Suprapubic skin (tissue), 4 donors: ENCODE measurements at regions not wholly inside any gene's neighbourhood (a gene's known extent, or its start where the extent isn't known, plus 50 kb on each side); places are given as distances from the start of the nearest gene placed in this dataset.

ENCODE experiments used
- DNase-seq, 2 donors: peaks; one replicate each; pipeline ENCODE4 v3.0.0-alpha.2; 2019; ENCODE audit warnings: low spot score in 2 of 2
- H3K27ac ChIP-seq: fragments of 200-600 bp; sonication (generic); one replicate; pipeline ENCODE4 v1.5.1; 2019
- H3K27me3 ChIP-seq: fragments of 200-600 bp; sonication (generic); one replicate; pipeline ENCODE4 v1.5.1; 2019
- H3K36me3 ChIP-seq: fragments of 200-600 bp; sonication (generic); one replicate; pipeline ENCODE4 v1.5.1; 2019
- H3K4me1 ChIP-seq: fragments of 200-600 bp; sonication (generic); one replicate; pipeline ENCODE4 v1.5.1; 2019
- H3K4me3 ChIP-seq: fragments of 200-600 bp; sonication (generic); one replicate; pipeline ENCODE4 v1.5.1; 2019; ENCODE audit warnings: mild to moderate bottlenecking
- H3K9me3 ChIP-seq: fragments of 200-600 bp; sonication (generic); one replicate; pipeline ENCODE4 v1.5.1; 2019
- EP300 ChIP-seq: sonication (generic); formaldehyde crosslinking; IDR thresholded peaks from one replicate; pipeline ENCODE4 v1.6.1; 2017; ENCODE audit warnings: antibody characterized with exemption
- POLR2A ChIP-seq, 2 donors: fragments of 450-650 bp; IDR thresholded peaks; one replicate each; pipeline ENCODE4 v1.6.1; 2017; ENCODE audit warnings: antibody characterized with exemption in 2 of 2, mild to moderate bottlenecking in 2 of 2, moderate library complexity in 2 of 2
- POLR2AphosphoS5 ChIP-seq, 3 donors: sonication (generic); formaldehyde crosslinking; IDR thresholded peaks; one replicate each; pipeline ENCODE4 v1.6.1; 2017; ENCODE audit warnings: antibody characterized with exemption in 3 of 3
- WGBS: methylation state at CpG from one replicate; pipeline ENCODE4 v1.1.5; 2018; 5-methylcytosine and 5-hydroxymethylcytosine counted together
- TF ChIP-seq, protein P1 (sequence below), 2 donors: fragments of 200-600 bp in 1 of 2; fragments of 450-650 bp in 1 of 2; sonication (generic) in 1 of 2; IDR thresholded peaks; one replicate each; pipeline ENCODE4 v1.5.1; 2016 to 2019; ENCODE audit warnings: antibody characterized with exemption in 2 of 2, mild to moderate bottlenecking in 1 of 2, moderate library complexity in 1 of 2

DNA sequence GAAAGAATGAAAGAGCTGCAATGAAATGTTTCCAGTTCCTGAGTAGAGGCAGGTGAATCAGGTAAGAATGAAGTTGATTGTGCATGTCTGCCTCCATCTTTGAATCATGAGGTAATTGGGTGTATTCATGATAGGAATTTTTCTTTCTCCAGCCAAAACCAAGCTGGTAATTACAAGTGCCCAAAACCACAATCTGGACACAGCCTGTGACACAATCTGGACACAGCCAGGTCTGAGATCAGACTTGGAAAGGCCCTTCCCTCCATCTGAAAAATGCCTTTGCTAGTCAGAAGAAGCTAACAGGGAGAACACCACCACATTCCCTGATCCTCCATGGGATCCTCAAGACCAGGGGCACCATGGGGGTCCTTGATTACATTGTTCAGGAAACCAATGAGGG is 338.5 kb upstream of the THBS1 start:
- H3K36me3 ChIP-seq: no peaks in the 10 kb centered on the region
- H3K27ac ChIP-seq: no peak overlapping the region
- H3K4me3 ChIP-seq: no peak overlapping the region
- DNase-seq: no peak
- H3K9me3 ChIP-seq: no peaks in the 10 kb centered on the region
- TF ChIP-seq POLR2A (IDR thresholded peaks at IDR 0.05) (no peak), EP300 (no peak), POLR2AphosphoS5 (IDR thresholded peaks at IDR 0.05) (no peak)
- TF ChIP-seq, protein P1, sequence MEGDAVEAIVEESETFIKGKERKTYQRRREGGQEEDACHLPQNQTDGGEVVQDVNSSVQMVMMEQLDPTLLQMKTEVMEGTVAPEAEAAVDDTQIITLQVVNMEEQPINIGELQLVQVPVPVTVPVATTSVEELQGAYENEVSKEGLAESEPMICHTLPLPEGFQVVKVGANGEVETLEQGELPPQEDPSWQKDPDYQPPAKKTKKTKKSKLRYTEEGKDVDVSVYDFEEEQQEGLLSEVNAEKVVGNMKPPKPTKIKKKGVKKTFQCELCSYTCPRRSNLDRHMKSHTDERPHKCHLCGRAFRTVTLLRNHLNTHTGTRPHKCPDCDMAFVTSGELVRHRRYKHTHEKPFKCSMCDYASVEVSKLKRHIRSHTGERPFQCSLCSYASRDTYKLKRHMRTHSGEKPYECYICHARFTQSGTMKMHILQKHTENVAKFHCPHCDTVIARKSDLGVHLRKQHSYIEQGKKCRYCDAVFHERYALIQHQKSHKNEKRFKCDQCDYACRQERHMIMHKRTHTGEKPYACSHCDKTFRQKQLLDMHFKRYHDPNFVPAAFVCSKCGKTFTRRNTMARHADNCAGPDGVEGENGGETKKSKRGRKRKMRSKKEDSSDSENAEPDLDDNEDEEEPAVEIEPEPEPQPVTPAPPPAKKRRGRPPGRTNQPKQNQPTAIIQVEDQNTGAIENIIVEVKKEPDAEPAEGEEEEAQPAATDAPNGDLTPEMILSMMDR (IDR thresholded peaks at IDR 0.05): no peak
- no peaks in the 10 kb centered on the region for H3K27me3 ChIP-seq
- H3K4me1 ChIP-seq: no peaks in the 10 kb centered on the region

DNA sequence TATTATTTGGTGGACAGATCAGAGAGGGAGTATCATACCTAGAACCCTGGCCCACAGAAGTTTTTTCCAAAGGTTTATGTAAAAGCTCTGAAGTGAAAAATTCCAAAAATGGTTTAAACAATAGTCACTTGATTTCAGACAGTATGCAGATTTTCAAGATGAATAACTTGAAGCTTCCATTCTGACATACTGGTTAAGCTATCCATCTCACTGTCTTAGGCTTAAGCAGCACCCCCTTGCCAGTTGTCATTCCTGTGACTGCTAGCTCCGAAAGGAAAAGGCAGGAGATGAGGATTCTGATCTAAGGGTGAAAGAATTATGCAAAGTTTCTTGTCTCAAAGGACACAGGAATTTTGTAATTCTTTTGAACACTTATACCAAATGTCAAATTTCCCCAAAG is 337.5 kb upstream of the THBS1 start:
- TF ChIP-seq, protein P1 (IDR thresholded peaks at IDR 0.05): no peak
- Histone ChIP-seq H3K36me3 (no peaks in the 10 kb centered on the region), H3K9me3 (no peaks in the 10 kb centered on the region), H3K27me3 (no peaks in the 10 kb centered on the region), H3K4me3 (no peak overlapping the region), H3K4me1 (no peaks in the 10 kb centered on the region), H3K27ac (no peak overlapping the region)
- 77% methylated on average over 1 of the region's 1 CpG for WGBS
- no peak for DNase-seq

DNA sequence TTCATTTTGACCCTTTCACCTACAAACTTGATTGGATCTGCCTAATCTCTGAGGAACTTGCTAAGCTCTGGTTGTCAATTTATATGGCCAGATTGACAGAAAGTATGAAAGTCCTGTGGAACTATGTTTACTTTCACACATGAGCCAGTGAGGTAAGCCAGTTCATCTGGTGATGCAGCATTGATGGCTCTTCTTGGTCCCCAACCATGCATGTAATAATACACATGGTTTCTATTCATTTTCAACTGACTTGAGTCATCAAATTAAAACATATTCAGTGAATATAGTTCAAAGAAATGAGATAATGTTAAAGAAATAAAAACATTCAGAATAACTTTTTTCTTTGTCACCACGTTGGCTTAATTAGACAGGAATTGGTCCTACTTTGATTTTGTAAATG is 336.1 kb upstream of the THBS1 start:
- Histone ChIP-seq H3K9me3 (no peaks in the 10 kb centered on the region), H3K27ac (no peak overlapping the region), H3K27me3 (no peaks in the 10 kb centered on the region), H3K4me1 (no peaks in the 10 kb centered on the region), H3K36me3 (no peaks in the 10 kb centered on the region), H3K4me3 (no peak overlapping the region)
- WGBS: 67% methylated on average over 1 of the region's 1 CpG
- no peak for DNase-seq
- TF ChIP-seq, protein P1 (IDR thresholded peaks at IDR 0.05): no peak
- no peak for TF ChIP-seq POLR2AphosphoS5 (IDR thresholded peaks at IDR 0.05)
- no peak for TF ChIP-seq EP300
- TF ChIP-seq POLR2A (IDR thresholded peaks at IDR 0.05): no peak

DNA sequence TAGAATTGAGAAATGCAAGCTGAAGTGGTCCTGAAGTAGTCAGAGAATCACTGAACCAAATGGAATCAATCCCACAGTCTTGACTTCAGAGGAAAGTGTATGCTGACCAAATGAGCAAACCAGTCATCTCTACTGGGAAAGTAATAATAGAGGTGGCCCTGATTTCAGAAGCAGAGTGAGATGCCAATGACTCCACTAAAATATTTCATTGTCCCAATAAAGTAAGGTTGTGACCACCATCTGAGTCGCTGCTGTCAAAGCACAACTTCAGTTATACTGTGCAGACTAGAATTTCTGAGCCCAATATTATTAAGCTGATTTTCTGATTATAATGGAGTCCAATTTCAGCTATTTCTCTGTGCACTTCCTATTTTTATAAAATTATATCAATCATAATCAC is 334.4 kb upstream of the THBS1 start:
- Histone ChIP-seq H3K4me3 (no peak overlapping the region), H3K27ac (no peak overlapping the region), H3K36me3 (no peaks in the 10 kb centered on the region), H3K27me3 (no peaks in the 10 kb centered on the region), H3K4me1 (no peaks in the 10 kb centered on the region), H3K9me3 (no peaks in the 10 kb centered on the region)
- DNase-seq: no peak
- TF ChIP-seq POLR2AphosphoS5 (IDR thresholded peaks at IDR 0.05): no peak
- no peak for TF ChIP-seq POLR2A (IDR thresholded peaks at IDR 0.05)
- TF ChIP-seq, protein P1 (IDR thresholded peaks at IDR 0.05): no peak
- no peak for TF ChIP-seq EP300
- WGBS: 94% methylated on average over 1 of the region's 1 CpG

DNA sequence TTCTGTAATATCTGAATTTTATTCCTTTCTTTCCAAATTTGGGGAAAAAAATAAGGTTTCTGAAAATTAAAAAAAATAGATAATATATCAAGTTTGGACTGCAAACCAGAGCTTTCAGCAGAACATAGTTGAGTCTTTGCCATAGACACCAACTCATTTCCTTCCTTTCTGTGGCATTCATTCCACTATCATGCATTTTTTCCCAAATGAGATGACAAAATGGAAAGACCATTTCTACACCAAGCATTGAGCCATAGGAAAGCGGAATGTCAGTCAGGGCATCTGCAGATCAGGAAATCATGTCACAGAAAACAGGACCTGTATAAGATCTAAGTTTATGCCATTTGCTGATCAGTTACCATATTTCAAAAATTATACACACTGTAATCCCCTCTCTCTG is 333.3 kb upstream of the THBS1 start:
- Histone ChIP-seq H3K4me3 (no peak overlapping the region), H3K36me3 (no peaks in the 10 kb centered on the region), H3K9me3 (no peaks in the 10 kb centered on the region), H3K27ac (no peak overlapping the region), H3K27me3 (no peaks in the 10 kb centered on the region), H3K4me1 (no peaks in the 10 kb centered on the region)
- TF ChIP-seq POLR2AphosphoS5 (IDR thresholded peaks at IDR 0.05) (no peak), POLR2A (IDR thresholded peaks at IDR 0.05) (no peak), EP300 (no peak)
- TF ChIP-seq, protein P1 (IDR thresholded peaks at IDR 0.05): no peak
- no peak for DNase-seq
- whole genome bisulfite sequencing: 88% methylated on average over 1 of the region's 1 CpG
